NCI-H345 treated with DMSO at 0.1 percent for 48 hours (cell line): ENCODE measurements at regions not wholly inside any gene's neighbourhood (a gene's known extent, or its start where the extent isn't known, plus 50 kb on each side); places are given as distances from the start of the nearest gene placed in this dataset.
"Not testable (repeated sequence)": the region's sequence is repeated elsewhere in the genome, so short reads cannot be mapped to it uniquely, and the experiment has no call there.

Experiments used
- DNase-seq: peaks from one replicate; lab custom pipeline; 2025; ENCODE audit not compliant: unreplicated experiment; lab: John Stamatoyannopoulos, UW

GRCh38 chr13:95388420-95389079, 87.3 kb upstream of the ABCC4 start:
- DNase-seq: no peak

- DNase-seq: no peak
Observed at GRCh38 chr13:95391362-95391761, 90.1 kb upstream of the ABCC4 start.

- no peak for DNase-seq
Observed at GRCh38 chr13:95391785-95392184, 90.5 kb upstream of the ABCC4 start.

DNA sequence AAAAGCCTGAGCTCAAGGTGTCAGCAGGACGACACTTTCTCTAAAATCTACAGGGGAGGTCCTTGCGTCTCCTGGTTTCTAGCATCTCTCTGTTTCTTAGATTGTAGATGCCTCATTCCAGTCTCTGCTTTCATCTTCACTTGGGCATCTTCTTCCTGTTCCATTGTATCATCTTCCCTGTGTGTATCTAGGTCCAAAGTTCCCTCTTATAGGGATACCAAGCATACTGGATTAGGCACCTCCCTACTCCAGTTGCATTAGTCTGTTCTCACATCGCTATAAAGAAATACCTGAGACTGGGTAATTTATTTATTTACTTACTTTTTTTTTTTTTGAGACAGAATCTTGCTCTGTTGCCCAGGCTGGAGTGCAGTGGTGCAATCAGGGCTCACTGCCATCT, 91.3 kb upstream of the ABCC4 start:
- no peak for DNase-seq

GRCh38 chr13:95403349-95404140, 102.3 kb upstream of the ABCC4 start:
- no peak for DNase-seq

- peak; percentile 67 for DNase-seq
Observed at GRCh38 chr13:95404141-95404882, 103.1 kb upstream of the ABCC4 start.

DNA sequence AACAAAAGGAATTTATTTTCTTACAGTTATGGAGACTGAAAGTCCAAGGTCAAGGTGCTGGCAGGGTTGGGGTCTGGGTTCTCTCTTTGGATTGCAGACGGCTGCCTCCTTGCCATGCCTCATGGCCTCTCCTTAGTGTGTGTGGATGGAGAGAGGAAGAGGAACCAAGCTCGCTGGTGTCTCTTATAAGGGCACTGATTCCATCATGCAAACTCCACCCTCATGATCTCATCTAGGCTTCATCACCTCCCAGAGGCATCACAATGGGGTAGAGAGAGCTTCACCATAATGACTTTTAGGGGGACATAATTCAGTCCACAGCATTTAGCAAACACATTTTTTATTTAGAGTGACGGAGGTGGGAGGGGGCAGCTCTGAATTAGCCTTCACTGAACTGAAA, 104.9 kb upstream of the ABCC4 start:
- DNase-seq: no peak

DNA sequence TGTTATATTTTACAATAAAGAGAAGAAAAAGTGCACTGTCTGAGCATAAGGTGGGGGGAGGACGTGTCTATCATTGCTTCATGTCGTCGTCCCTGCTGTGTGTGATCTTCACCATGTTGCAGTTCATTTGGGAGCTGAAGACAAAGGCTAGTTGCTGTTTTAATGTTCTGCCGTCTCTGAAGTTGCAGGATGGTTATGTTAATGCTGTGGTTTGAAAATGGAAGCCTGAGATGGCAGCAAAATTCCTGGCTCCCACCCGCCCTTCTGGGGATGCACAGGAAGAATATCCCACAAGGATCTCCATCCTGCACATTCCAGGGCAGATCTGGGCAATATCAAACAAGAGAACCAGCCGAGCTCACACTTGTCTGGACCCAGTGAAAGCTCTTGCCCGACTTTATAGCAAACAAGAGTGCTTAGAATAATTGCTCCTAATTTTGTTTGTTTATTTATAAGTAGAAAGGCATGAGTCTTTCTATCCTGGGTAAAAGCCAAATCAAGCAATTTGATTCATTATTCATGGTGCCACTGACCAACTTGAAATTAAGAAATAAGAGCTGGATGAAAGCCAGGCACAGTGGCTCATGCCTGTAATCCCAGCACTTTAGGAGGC, 110.3 kb upstream of the ABCC4 start:
- DNase-seq: no peak

GRCh38 chr13:95418946-95419345, 117.7 kb upstream of the ABCC4 start:
- no peak for DNase-seq

GRCh38 chr13:95420501-95420900, 119.2 kb upstream of the ABCC4 start:
- no peak for DNase-seq

DNA sequence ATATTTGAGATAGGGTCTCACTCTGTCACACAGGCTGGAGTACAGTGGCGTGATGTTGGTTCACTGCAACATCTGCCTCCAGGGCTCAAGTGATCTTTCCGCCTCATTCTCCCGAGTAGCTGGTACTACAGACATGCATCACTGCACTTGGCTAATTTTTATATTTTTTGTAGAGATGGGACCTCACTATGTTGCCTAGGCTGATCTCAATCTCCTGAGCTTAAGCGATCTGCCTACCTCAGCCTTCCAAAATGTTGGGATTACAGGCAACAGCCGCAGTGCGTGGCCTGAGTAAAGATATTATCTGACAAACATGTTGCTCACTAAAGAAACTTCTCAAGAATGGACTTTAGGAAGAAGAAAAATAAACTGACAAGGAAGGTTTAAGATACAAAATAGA, 125.4 kb upstream of the ABCC4 start:
- no peak for DNase-seq

GRCh38 chr13:95430525-95430924, 122.0 kb upstream of the CLDN10 start:
- DNase-seq: not testable (repeated sequence)

DNA sequence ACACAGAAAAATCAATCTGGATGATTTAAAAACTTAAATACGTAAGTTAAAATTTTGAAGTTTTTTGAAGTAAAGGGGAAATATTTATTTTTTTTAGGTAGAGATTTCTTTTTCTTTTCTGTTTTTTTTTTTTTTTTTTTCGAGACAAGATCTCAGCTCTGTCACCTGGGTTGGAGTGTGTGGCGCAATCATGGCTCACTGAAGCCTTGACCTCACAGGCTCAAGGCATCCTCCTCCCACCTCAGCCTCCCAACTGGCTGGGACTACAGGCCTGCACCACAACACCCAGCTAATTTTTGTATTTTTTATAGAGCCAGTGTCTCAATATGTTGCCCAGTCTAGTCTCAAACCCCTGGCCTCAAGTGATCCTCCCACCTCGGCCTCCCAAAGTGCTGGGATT, 120.4 kb upstream of the CLDN10 start:
- no peak for DNase-seq

DNA sequence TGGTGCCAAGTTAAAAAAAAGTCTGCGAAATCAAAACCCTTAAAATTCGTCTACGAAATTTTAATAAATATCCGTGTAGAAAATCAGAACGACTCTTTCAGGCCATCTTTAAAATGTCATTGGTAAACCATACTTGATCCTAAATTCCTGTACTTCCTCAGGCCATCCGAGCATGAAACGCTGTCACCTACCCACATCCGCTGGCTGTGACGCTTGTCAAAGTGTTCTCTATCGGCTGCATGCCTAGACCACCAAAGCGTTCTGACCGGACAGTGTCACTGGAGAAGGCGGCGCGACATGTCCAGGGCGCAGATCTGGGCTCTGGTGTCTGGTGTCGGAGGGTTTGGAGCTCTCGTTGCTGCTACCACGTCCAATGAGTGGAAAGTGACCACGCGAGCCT, 119.0 kb upstream of the CLDN10 start:
- DNase-seq: no peak

- no peak for DNase-seq
Observed at GRCh38 chr13:95434111-95434510, 118.4 kb upstream of the CLDN10 start.

- no peak for DNase-seq
Observed at GRCh38 chr13:95437561-95437960, 115.0 kb upstream of the CLDN10 start.

DNA sequence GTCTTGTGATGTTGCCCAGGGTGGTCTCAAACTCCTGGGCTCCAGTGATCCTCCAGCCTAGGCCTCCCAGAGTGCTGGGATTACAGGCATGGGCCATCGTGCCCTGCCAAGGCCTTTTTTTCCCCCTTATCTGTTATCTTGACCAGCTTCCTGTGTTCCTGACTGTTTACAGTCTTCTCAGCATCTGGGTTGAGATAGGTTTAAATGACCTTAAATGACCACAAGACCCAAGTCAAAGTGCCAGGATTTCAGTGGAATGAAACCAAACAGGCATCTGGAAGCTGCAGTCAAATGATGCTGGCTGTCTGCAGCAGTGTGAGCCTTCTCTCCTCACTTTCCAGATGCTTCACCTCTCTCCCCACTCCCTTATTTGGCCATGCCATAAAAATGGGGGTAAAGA, 114.2 kb upstream of the CLDN10 start:
- DNase-seq: no peak

DNA sequence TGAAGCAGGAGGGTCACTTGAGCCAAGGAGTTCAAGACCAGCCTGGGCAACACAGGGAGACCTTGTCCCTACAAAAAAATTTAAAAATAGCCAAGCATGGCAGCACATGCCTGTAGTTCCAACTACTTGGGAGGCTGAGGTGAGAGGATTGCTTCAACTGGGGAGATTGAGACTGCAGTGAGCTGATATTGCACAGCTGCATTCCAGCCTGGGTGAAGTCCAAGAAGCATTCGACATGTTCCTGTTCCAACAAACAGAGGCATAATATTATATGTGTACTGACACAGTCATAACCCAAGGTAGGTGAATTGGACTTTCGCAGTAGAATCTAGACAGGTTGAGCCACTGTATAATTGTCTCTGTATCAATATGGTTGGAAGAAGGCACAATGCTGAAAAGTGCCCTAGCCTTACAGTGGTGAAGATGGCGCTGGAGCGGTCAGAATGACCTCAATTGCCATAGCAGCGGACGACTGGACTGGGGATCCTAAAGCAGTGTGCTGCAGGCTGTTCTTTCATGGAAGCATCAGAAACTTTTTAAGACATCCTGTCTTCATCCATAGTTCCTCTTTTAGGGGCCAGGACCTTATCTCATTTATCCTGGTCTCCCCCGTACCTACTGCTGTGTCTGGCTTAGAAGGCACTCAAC, 112.0 kb upstream of the CLDN10 start:
- no peak for DNase-seq

- no peak for DNase-seq
Observed at GRCh38 chr13:95441326-95441725, 111.2 kb upstream of the CLDN10 start.

GRCh38 chr13:95444006-95444730, 108.4 kb upstream of the CLDN10 start:
- no peak for DNase-seq
